ENCODE measurements at regions not wholly inside any gene's neighbourhood (a gene's known extent, or its start where the extent isn't known, plus 50 kb on each side); places are given as distances from the start of the nearest gene placed in this dataset.

- Histone ChIP-seq H2AFZ (ENCODE audit: low read depth, low read length) (no peak overlapping the region), H3K4me3 (ENCODE audit: low read length) (no peak overlapping the region), H3K36me3 (ENCODE audit: insufficient read depth, low read length) (no peaks in the 10 kb centered on the region), H3K9me3 (ENCODE audit: low read length) (no peaks in the 10 kb centered on the region), H3K4me1 (ENCODE audit: insufficient read depth, low read length) (no peaks in the 10 kb centered on the region), H3K27me3 (ENCODE audit: insufficient read depth, low read length) (no peaks in the 10 kb centered on the region)
Measured at GRCh38 chr4:173943547-173943946, 339.9 kb downstream of the FBXO8 start.

- Histone ChIP-seq H2AFZ (ENCODE audit: low read depth, low read length) (no peak overlapping the region), H3K4me3 (ENCODE audit: low read length) (no peak overlapping the region), H3K36me3 (ENCODE audit: insufficient read depth, low read length) (no peaks in the 10 kb centered on the region), H3K27me3 (ENCODE audit: insufficient read depth, low read length) (no peaks in the 10 kb centered on the region), H3K4me1 (ENCODE audit: insufficient read depth, low read length) (peaks cover 2% of the 10 kb centered on the region), H3K9me3 (ENCODE audit: low read length) (no peaks in the 10 kb centered on the region)
Measured at GRCh38 chr4:173940146-173940545, 343.3 kb downstream of the FBXO8 start.

- Histone ChIP-seq H3K4me1 (ENCODE audit: insufficient read depth, low read length) (peaks cover 2% of the 10 kb centered on the region), H3K36me3 (ENCODE audit: insufficient read depth, low read length) (no peaks in the 10 kb centered on the region), H2AFZ (ENCODE audit: low read depth, low read length) (no peak overlapping the region), H3K27me3 (ENCODE audit: insufficient read depth, low read length) (no peaks in the 10 kb centered on the region), H3K4me3 (ENCODE audit: low read length) (no peak overlapping the region), H3K9me3 (ENCODE audit: low read length) (no peaks in the 10 kb centered on the region)
Measured at GRCh38 chr4:173937631-173938270, 345.7 kb downstream of the FBXO8 start.

GRCh38 chr4:173936861-173937260 is 346.6 kb downstream of the FBXO8 start:
- Histone ChIP-seq H3K4me1 (ENCODE audit: insufficient read depth, low read length) (peaks cover 2% of the 10 kb centered on the region), H2AFZ (ENCODE audit: low read depth, low read length) (no peak overlapping the region), H3K36me3 (ENCODE audit: insufficient read depth, low read length) (no peaks in the 10 kb centered on the region), H3K27me3 (ENCODE audit: insufficient read depth, low read length) (no peaks in the 10 kb centered on the region), H3K4me3 (ENCODE audit: low read length) (no peak overlapping the region), H3K9me3 (ENCODE audit: low read length) (no peaks in the 10 kb centered on the region)

GRCh38 chr4:173935622-173936405 is 347.7 kb downstream of the FBXO8 start:
- H3K36me3 ChIP-seq (ENCODE audit: insufficient read depth, low read length): no peaks in the 10 kb centered on the region
- no peak overlapping the region for H2AFZ ChIP-seq (ENCODE audit: low read depth, low read length)
- H3K27me3 ChIP-seq (ENCODE audit: insufficient read depth, low read length): no peaks in the 10 kb centered on the region
- peaks cover 2% of the 10 kb centered on the region for H3K4me1 ChIP-seq (ENCODE audit: insufficient read depth, low read length)
- no peak overlapping the region for H3K4me3 ChIP-seq (ENCODE audit: low read length)
- no peaks in the 10 kb centered on the region for H3K9me3 ChIP-seq (ENCODE audit: low read length)

- Histone ChIP-seq H3K9me3 (ENCODE audit: low read length) (no peaks in the 10 kb centered on the region), H2AFZ (ENCODE audit: low read depth, low read length) (no peak overlapping the region), H3K27me3 (ENCODE audit: insufficient read depth, low read length) (no peaks in the 10 kb centered on the region), H3K36me3 (ENCODE audit: insufficient read depth, low read length) (no peaks in the 10 kb centered on the region), H3K4me3 (ENCODE audit: low read length) (no peak overlapping the region), H3K4me1 (ENCODE audit: insufficient read depth, low read length) (peaks cover 2% of the 10 kb centered on the region)
Measured at GRCh38 chr4:173934933-173935620, 348.4 kb downstream of the FBXO8 start.

- Histone ChIP-seq H2AFZ (ENCODE audit: low read depth, low read length) (no peak overlapping the region), H3K9me3 (ENCODE audit: low read length) (no peaks in the 10 kb centered on the region), H3K4me1 (ENCODE audit: insufficient read depth, low read length) (peaks cover 2% of the 10 kb centered on the region), H3K27me3 (ENCODE audit: insufficient read depth, low read length) (no peaks in the 10 kb centered on the region), H3K4me3 (ENCODE audit: low read length) (no peak overlapping the region), H3K36me3 (ENCODE audit: insufficient read depth, low read length) (no peaks in the 10 kb centered on the region)
Measured at GRCh38 chr4:173934201-173934600, 349.3 kb downstream of the FBXO8 start.

- Histone ChIP-seq H3K36me3 (ENCODE audit: insufficient read depth, low read length) (no peaks in the 10 kb centered on the region), H3K9me3 (ENCODE audit: low read length) (no peaks in the 10 kb centered on the region), H3K4me1 (ENCODE audit: insufficient read depth, low read length) (peaks cover 2% of the 10 kb centered on the region), H3K27me3 (ENCODE audit: insufficient read depth, low read length) (no peaks in the 10 kb centered on the region), H2AFZ (ENCODE audit: low read depth, low read length) (no peak overlapping the region), H3K4me3 (ENCODE audit: low read length) (no peak overlapping the region)
Measured at GRCh38 chr4:173932701-173933100, 350.8 kb downstream of the FBXO8 start.

- Histone ChIP-seq H3K27me3 (ENCODE audit: insufficient read depth, low read length) (no peaks in the 10 kb centered on the region), H3K36me3 (ENCODE audit: insufficient read depth, low read length) (no peaks in the 10 kb centered on the region), H3K4me3 (ENCODE audit: low read length) (no peak overlapping the region), H3K9me3 (ENCODE audit: low read length) (no peaks in the 10 kb centered on the region), H2AFZ (ENCODE audit: low read depth, low read length) (no peak overlapping the region), H3K4me1 (ENCODE audit: insufficient read depth, low read length) (no peaks in the 10 kb centered on the region)
Measured at GRCh38 chr4:173930329-173930967, 353.0 kb downstream of the FBXO8 start.

- no peak overlapping the region for H2AFZ ChIP-seq (ENCODE audit: low read depth, low read length)
- H3K4me3 ChIP-seq (ENCODE audit: low read length): no peak overlapping the region
- no peaks in the 10 kb centered on the region for H3K27me3 ChIP-seq (ENCODE audit: insufficient read depth, low read length)
- H3K9me3 ChIP-seq (ENCODE audit: low read length): no peaks in the 10 kb centered on the region
- no peaks in the 10 kb centered on the region for H3K36me3 ChIP-seq (ENCODE audit: insufficient read depth, low read length)
- no peaks in the 10 kb centered on the region for H3K4me1 ChIP-seq (ENCODE audit: insufficient read depth, low read length)
Measured at GRCh38 chr4:173929921-173930320, 353.5 kb downstream of the FBXO8 start.

- H3K27me3 ChIP-seq (ENCODE audit: insufficient read depth, low read length): no peaks in the 10 kb centered on the region
- H2AFZ ChIP-seq (ENCODE audit: low read depth, low read length): no peak overlapping the region
- no peaks in the 10 kb centered on the region for H3K9me3 ChIP-seq (ENCODE audit: low read length)
- H3K4me1 ChIP-seq (ENCODE audit: insufficient read depth, low read length): peaks cover 5% of the 10 kb centered on the region
- no peak overlapping the region for H3K4me3 ChIP-seq (ENCODE audit: low read length)
- no peaks in the 10 kb centered on the region for H3K36me3 ChIP-seq (ENCODE audit: insufficient read depth, low read length)
Measured at GRCh38 chr4:173924561-173924960, 358.9 kb downstream of the FBXO8 start.

- H3K36me3 ChIP-seq (ENCODE audit: insufficient read depth, low read length): no peaks in the 10 kb centered on the region
- no peaks in the 10 kb centered on the region for H3K9me3 ChIP-seq (ENCODE audit: low read length)
- H2AFZ ChIP-seq (ENCODE audit: low read depth, low read length): no peak overlapping the region
- no peak overlapping the region for H3K4me3 ChIP-seq (ENCODE audit: low read length)
- peaks cover 19% of the 10 kb centered on the region for H3K4me1 ChIP-seq (ENCODE audit: insufficient read depth, low read length)
- no peaks in the 10 kb centered on the region for H3K27me3 ChIP-seq (ENCODE audit: insufficient read depth, low read length)
Measured at GRCh38 chr4:173919861-173920260, 363.6 kb downstream of the FBXO8 start.

- Histone ChIP-seq H3K36me3 (ENCODE audit: insufficient read depth, low read length) (no peaks in the 10 kb centered on the region), H3K4me1 (ENCODE audit: insufficient read depth, low read length) (peaks cover 19% of the 10 kb centered on the region), H3K9me3 (ENCODE audit: low read length) (no peaks in the 10 kb centered on the region), H3K4me3 (ENCODE audit: low read length) (no peak overlapping the region), H3K27me3 (ENCODE audit: insufficient read depth, low read length) (no peaks in the 10 kb centered on the region), H2AFZ (ENCODE audit: low read depth, low read length) (no peak overlapping the region)
Measured at GRCh38 chr4:173919196-173919595, 364.3 kb downstream of the FBXO8 start.
